ENCODE measurements at regions not wholly inside any gene's neighbourhood (a gene's known extent, or its start where the extent isn't known, plus 50 kb on each side); places are given as distances from the start of the nearest gene placed in this dataset.

GRCh38 chr12:77535734-77536133 is 295.0 kb upstream of the NAV3 start:
- Mint-ChIP-seq H3K27ac (no peak overlapping the region), H3K27me3 (no peaks in the 10 kb centered on the region), H3K4me3 (no peak overlapping the region), H3K36me3 (no peaks in the 10 kb centered on the region), H3K9me3 (peaks cover 4 to 7% (median 5%) of the 10 kb centered on the region in 3 donors), H3K4me1 (no peaks in the 10 kb centered on the region)
- ATAC-seq (replicated peaks in 1 of 4): no peak
- CTCF ChIA-PET: no interaction called here
- H3K9me3 ChIP-seq: no peaks in the 10 kb centered on the region
- WGBS (ENCODE audit: insufficient coverage): no CpG with 5 or more reads among the region's 2 CpGs
- H3K27me3 ChIP-seq (replicated peaks in 1 of 2; ENCODE audit: control insufficient read depth in 2 of 2, extremely low read depth in 1 of 2, insufficient read depth in 2 of 2, low read length in 1 of 2): no peaks in the 10 kb centered on the region
- DNase-seq: no peak
- no peaks in the 10 kb centered on the region for H3K4me1 ChIP-seq (ENCODE audit: control insufficient read depth in 1 of 2, extremely low read depth in 1 of 2, insufficient read depth in 2 of 2, low read length in 2 of 2)
- no peaks in the 10 kb centered on the region for H3K36me3 ChIP-seq (ENCODE audit: control insufficient read depth in 2 of 2, extremely low read depth in 1 of 2, insufficient read depth in 1 of 2, low read length in 1 of 2)
- no peak overlapping the region for H3K4me3 ChIP-seq (ENCODE audit: control insufficient read depth in 1 of 2, extremely low read depth in 1 of 2, low read length in 1 of 2)
- H3K27ac ChIP-seq (ENCODE audit: low read length): no peak overlapping the region
- POLR2A ChIA-PET: no interaction called here

GRCh38 chr12:77531912-77532311 is 298.8 kb upstream of the NAV3 start:
- H3K4me1 Mint-ChIP-seq: no peaks in the 10 kb centered on the region
- ATAC-seq (replicated peaks in 1 of 4) (no peak), DNase-seq (no peak)
- Histone ChIP-seq H3K27ac (ENCODE audit: low read length) (no peak overlapping the region), H3K4me3 (ENCODE audit: control insufficient read depth in 1 of 2, extremely low read depth in 1 of 2, low read length in 1 of 2) (no peak overlapping the region), H3K9me3 (no peaks in the 10 kb centered on the region), H3K4me1 (ENCODE audit: control insufficient read depth in 1 of 2, extremely low read depth in 1 of 2, insufficient read depth in 2 of 2, low read length in 2 of 2) (no peaks in the 10 kb centered on the region), H3K36me3 (ENCODE audit: control insufficient read depth in 2 of 2, extremely low read depth in 1 of 2, insufficient read depth in 1 of 2, low read length in 1 of 2) (no peaks in the 10 kb centered on the region), H3K27me3 (replicated peaks in 1 of 2; ENCODE audit: control insufficient read depth in 2 of 2, extremely low read depth in 1 of 2, insufficient read depth in 2 of 2, low read length in 1 of 2) (no peaks in the 10 kb centered on the region)
- CTCF ChIA-PET: no interaction called here
- H3K27me3 Mint-ChIP-seq: no peaks in the 10 kb centered on the region
- no peak overlapping the region for H3K27ac Mint-ChIP-seq
- POLR2A ChIA-PET: no interaction called here
- no peak overlapping the region for H3K4me3 Mint-ChIP-seq
- H3K9me3 Mint-ChIP-seq: peaks cover 8 to 18% (median 11%) of the 10 kb centered on the region in 3 donors
- no peaks in the 10 kb centered on the region for H3K36me3 Mint-ChIP-seq

GRCh38 chr12:77522247-77522646 is 308.4 kb upstream of the NAV3 start:
- no peaks in the 10 kb centered on the region for H3K27me3 ChIP-seq (replicated peaks in 1 of 2; ENCODE audit: control insufficient read depth in 2 of 2, extremely low read depth in 1 of 2, insufficient read depth in 2 of 2, low read length in 1 of 2)
- H3K27ac ChIP-seq (ENCODE audit: low read length): no peak overlapping the region
- ATAC-seq (replicated peaks in 1 of 4): no peak
- Mint-ChIP-seq H3K27ac (no peak overlapping the region), H3K4me3 (no peak overlapping the region), H3K36me3 (no peaks in the 10 kb centered on the region), H3K9me3 (peaks cover 16 to 20% (median 19%) of the 10 kb centered on the region in 3 donors), H3K27me3 (no peaks in the 10 kb centered on the region), H3K4me1 (no peaks in the 10 kb centered on the region)
- no peaks in the 10 kb centered on the region for H3K9me3 ChIP-seq
- DNase-seq: no peak
- ChIA-PET POLR2A (no interaction called here), CTCF (no interaction called here)
- WGBS (ENCODE audit: insufficient coverage): no CpG with 5 or more reads among the region's 1 CpG
- no peaks in the 10 kb centered on the region for H3K4me1 ChIP-seq (ENCODE audit: control insufficient read depth in 1 of 2, extremely low read depth in 1 of 2, insufficient read depth in 2 of 2, low read length in 2 of 2)
- no peaks in the 10 kb centered on the region for H3K36me3 ChIP-seq (ENCODE audit: control insufficient read depth in 2 of 2, extremely low read depth in 1 of 2, insufficient read depth in 1 of 2, low read length in 1 of 2)
- no peak overlapping the region for H3K4me3 ChIP-seq (ENCODE audit: control insufficient read depth in 1 of 2, extremely low read depth in 1 of 2, low read length in 1 of 2)

GRCh38 chr12:77521508-77522115 is 309.1 kb upstream of the NAV3 start:
- H3K9me3 Mint-ChIP-seq: peaks cover 13 to 17% (median 16%) of the 10 kb centered on the region in 3 donors
- no peak overlapping the region for H3K27ac ChIP-seq (ENCODE audit: low read length)
- no peaks in the 10 kb centered on the region for H3K27me3 ChIP-seq (replicated peaks in 1 of 2; ENCODE audit: control insufficient read depth in 2 of 2, extremely low read depth in 1 of 2, insufficient read depth in 2 of 2, low read length in 1 of 2)
- no peak for ATAC-seq (replicated peaks in 1 of 4)
- H3K36me3 Mint-ChIP-seq: no peaks in the 10 kb centered on the region
- DNase-seq: no peak
- H3K4me1 ChIP-seq (ENCODE audit: control insufficient read depth in 1 of 2, extremely low read depth in 1 of 2, insufficient read depth in 2 of 2, low read length in 2 of 2): no peaks in the 10 kb centered on the region
- no peaks in the 10 kb centered on the region for H3K9me3 ChIP-seq
- H3K27me3 Mint-ChIP-seq: no peaks in the 10 kb centered on the region
- H3K4me3 Mint-ChIP-seq: no peak overlapping the region
- no peaks in the 10 kb centered on the region for H3K4me1 Mint-ChIP-seq
- WGBS (ENCODE audit: insufficient coverage): no CpG with 5 or more reads among the region's 1 CpG
- no peaks in the 10 kb centered on the region for H3K36me3 ChIP-seq (ENCODE audit: control insufficient read depth in 2 of 2, extremely low read depth in 1 of 2, insufficient read depth in 1 of 2, low read length in 1 of 2)
- H3K27ac Mint-ChIP-seq: no peak overlapping the region
- POLR2A ChIA-PET: no interaction called here
- H3K4me3 ChIP-seq (ENCODE audit: control insufficient read depth in 1 of 2, extremely low read depth in 1 of 2, low read length in 1 of 2): no peak overlapping the region
- CTCF ChIA-PET: no interaction called here

GRCh38 chr12:77514511-77514910 is 316.2 kb upstream of the NAV3 start:
- ATAC-seq (replicated peaks in 1 of 4) (no peak), DNase-seq (no peak)
- no peaks in the 10 kb centered on the region for H3K4me1 ChIP-seq (ENCODE audit: control insufficient read depth in 1 of 2, extremely low read depth in 1 of 2, insufficient read depth in 2 of 2, low read length in 2 of 2)
- no peaks in the 10 kb centered on the region for H3K27me3 ChIP-seq (replicated peaks in 1 of 2; ENCODE audit: control insufficient read depth in 2 of 2, extremely low read depth in 1 of 2, insufficient read depth in 2 of 2, low read length in 1 of 2)
- ChIA-PET CTCF (no interaction called here), POLR2A (no interaction called here)
- peaks cover 0 to 7% (median 4%) of the 10 kb centered on the region in 3 donors for H3K9me3 Mint-ChIP-seq
- no CpG with 5 or more reads among the region's 3 CpGs for WGBS (ENCODE audit: insufficient coverage)
- H3K4me3 Mint-ChIP-seq: no peak overlapping the region
- no peaks in the 10 kb centered on the region for H3K36me3 Mint-ChIP-seq
- H3K27ac Mint-ChIP-seq: no peak overlapping the region
- no peaks in the 10 kb centered on the region for H3K27me3 Mint-ChIP-seq
- no peaks in the 10 kb centered on the region for H3K36me3 ChIP-seq (ENCODE audit: control insufficient read depth in 2 of 2, extremely low read depth in 1 of 2, insufficient read depth in 1 of 2, low read length in 1 of 2)
- H3K9me3 ChIP-seq: no peaks in the 10 kb centered on the region
- no peak overlapping the region for H3K27ac ChIP-seq (ENCODE audit: low read length)
- H3K4me3 ChIP-seq (ENCODE audit: control insufficient read depth in 1 of 2, extremely low read depth in 1 of 2, low read length in 1 of 2): no peak overlapping the region
- no peaks in the 10 kb centered on the region for H3K4me1 Mint-ChIP-seq

- no peak for ATAC-seq (replicated peaks in 1 of 4)
- no CpG with 5 or more reads among the region's 1 CpG for WGBS (ENCODE audit: insufficient coverage)
- ChIA-PET CTCF (no interaction called here), POLR2A (no interaction called here)
- Mint-ChIP-seq H3K36me3 (no peaks in the 10 kb centered on the region), H3K9me3 (peaks cover 4 to 17% (median 8%) of the 10 kb centered on the region in 3 donors), H3K27ac (no peak overlapping the region), H3K27me3 (no peaks in the 10 kb centered on the region), H3K4me1 (no peaks in the 10 kb centered on the region), H3K4me3 (no peak overlapping the region)
- Histone ChIP-seq H3K36me3 (ENCODE audit: control insufficient read depth in 2 of 2, extremely low read depth in 1 of 2, insufficient read depth in 1 of 2, low read length in 1 of 2) (no peaks in the 10 kb centered on the region), H3K4me3 (ENCODE audit: control insufficient read depth in 1 of 2, extremely low read depth in 1 of 2, low read length in 1 of 2) (no peak overlapping the region), H3K9me3 (no peaks in the 10 kb centered on the region), H3K4me1 (ENCODE audit: control insufficient read depth in 1 of 2, extremely low read depth in 1 of 2, insufficient read depth in 2 of 2, low read length in 2 of 2) (no peaks in the 10 kb centered on the region), H3K27ac (ENCODE audit: low read length) (no peak overlapping the region), H3K27me3 (replicated peaks in 1 of 2; ENCODE audit: control insufficient read depth in 2 of 2, extremely low read depth in 1 of 2, insufficient read depth in 2 of 2, low read length in 1 of 2) (no peaks in the 10 kb centered on the region)
- DNase-seq: no peak
Measured at GRCh38 chr12:77510985-77511384, 319.7 kb upstream of the NAV3 start.

GRCh38 chr12:77504466-77504865 is 326.2 kb upstream of the NAV3 start:
- no peak for ATAC-seq (replicated peaks in 1 of 4)
- H3K36me3 Mint-ChIP-seq: no peaks in the 10 kb centered on the region
- Histone ChIP-seq H3K36me3 (ENCODE audit: control insufficient read depth in 2 of 2, extremely low read depth in 1 of 2, insufficient read depth in 1 of 2, low read length in 1 of 2) (no peaks in the 10 kb centered on the region), H3K27me3 (replicated peaks in 1 of 2; ENCODE audit: control insufficient read depth in 2 of 2, extremely low read depth in 1 of 2, insufficient read depth in 2 of 2, low read length in 1 of 2) (no peaks in the 10 kb centered on the region), H3K4me1 (ENCODE audit: control insufficient read depth in 1 of 2, extremely low read depth in 1 of 2, insufficient read depth in 2 of 2, low read length in 2 of 2) (no peaks in the 10 kb centered on the region), H3K4me3 (ENCODE audit: control insufficient read depth in 1 of 2, extremely low read depth in 1 of 2, low read length in 1 of 2) (no peak overlapping the region), H3K9me3 (no peaks in the 10 kb centered on the region), H3K27ac (ENCODE audit: low read length) (no peak overlapping the region)
- H3K27me3 Mint-ChIP-seq: no peaks in the 10 kb centered on the region
- 71% methylated on average over 3 of the region's 4 CpGs for WGBS (ENCODE audit: insufficient coverage)
- no peaks in the 10 kb centered on the region for H3K4me1 Mint-ChIP-seq
- no peak overlapping the region for H3K4me3 Mint-ChIP-seq
- DNase-seq: no peak
- no peak overlapping the region for H3K27ac Mint-ChIP-seq
- ChIA-PET POLR2A (no interaction called here), CTCF (no interaction called here)
- H3K9me3 Mint-ChIP-seq: peaks cover 6 to 24% (median 14%) of the 10 kb centered on the region in 3 donors

Data from T-cell (primary cell).